Smooth muscle cell (in vitro differentiated cells): ENCODE measurements at regions not wholly inside any gene's neighbourhood (a gene's known extent, or its start where the extent isn't known, plus 50 kb on each side); places are given as distances from the start of the nearest gene placed in this dataset.

Experiments used
- DNase-seq: peaks from one replicate; lab custom pipeline; 2025; ENCODE audit not compliant: unreplicated experiment; lab: John Stamatoyannopoulos, UW
- H2AFZ ChIP-seq: fragments of 200-600 bp; sonication (generic); 2 replicates; pipeline ENCODE4 v1.6.0; 2016; ENCODE audit warnings: antibody characterized with exemption, low read depth, mild to moderate bottlenecking
- H3F3A ChIP-seq: fragments of 200-600 bp; sonication (generic); 2 replicates; pipeline ENCODE4 v1.6.0; 2017; ENCODE audit warnings: antibody characterized with exemption, low read depth
- H3K27ac ChIP-seq: fragments of 200-600 bp; sonication (generic); 2 replicates; pipeline ENCODE4 v1.5.1; 2016; ENCODE audit warnings: low read depth, mild to moderate bottlenecking
- H3K27me3 ChIP-seq: fragments of 200-600 bp; sonication (generic); 2 replicates; pipeline ENCODE4 v1.6.1; 2016; ENCODE audit warnings: low read depth, mild to moderate bottlenecking
- H3K36me3 ChIP-seq: fragments of 200-600 bp; sonication (generic); 2 replicates; pipeline ENCODE4 v1.5.1; 2016; ENCODE audit warnings: low read depth
- H3K4me1 ChIP-seq: fragments of 200-600 bp; sonication (generic); 2 replicates; pipeline ENCODE4 v1.5.1; 2016; ENCODE audit warnings: low read depth
- H3K4me2 ChIP-seq: fragments of 200-600 bp; sonication (generic); 2 replicates; pipeline ENCODE4 v1.6.0; 2016; ENCODE audit warnings: mild to moderate bottlenecking
- H3K4me3 ChIP-seq: fragments of 200-600 bp; sonication (generic); 2 replicates; pipeline ENCODE4 v1.5.1; 2016; ENCODE audit warnings: mild to moderate bottlenecking
- H3K79me2 ChIP-seq: fragments of 200-600 bp; sonication (generic); 2 replicates; pipeline ENCODE4 v1.6.0; 2016; ENCODE audit warnings: low read depth, mild to moderate bottlenecking
- H3K9ac ChIP-seq: fragments of 200-600 bp; sonication (generic); 2 replicates; pipeline ENCODE4 v1.6.0; 2016; ENCODE audit warnings: low read depth
- H3K9me3 ChIP-seq: fragments of 200-600 bp; sonication (generic); replicated peaks from 2 replicates; pipeline ENCODE4 v1.5.1; 2016; ENCODE audit warnings: low read depth
- H4K20me1 ChIP-seq: fragments of 200-600 bp; sonication (generic); 2 replicates; pipeline ENCODE4 v1.6.0; 2016; ENCODE audit warnings: low read depth
- WGBS: methylation state at CpG from one replicate; pipeline ENCODE4 v1.1.7; 2016; ENCODE audit warnings: low lambda C conversion rate; 5-methylcytosine and 5-hydroxymethylcytosine counted together
- TF ChIP-seq, protein P1 (sequence below): fragments of 200-600 bp; sonication (generic); IDR thresholded peaks from 2 replicates; pipeline ENCODE4 v1.5.1; 2017; ENCODE audit warnings: borderline replicate concordance, mild to moderate bottlenecking, antibody characterized with exemption; ENCODE audit not compliant: insufficient read depth, poor library complexity, severe bottlenecking

DNA sequence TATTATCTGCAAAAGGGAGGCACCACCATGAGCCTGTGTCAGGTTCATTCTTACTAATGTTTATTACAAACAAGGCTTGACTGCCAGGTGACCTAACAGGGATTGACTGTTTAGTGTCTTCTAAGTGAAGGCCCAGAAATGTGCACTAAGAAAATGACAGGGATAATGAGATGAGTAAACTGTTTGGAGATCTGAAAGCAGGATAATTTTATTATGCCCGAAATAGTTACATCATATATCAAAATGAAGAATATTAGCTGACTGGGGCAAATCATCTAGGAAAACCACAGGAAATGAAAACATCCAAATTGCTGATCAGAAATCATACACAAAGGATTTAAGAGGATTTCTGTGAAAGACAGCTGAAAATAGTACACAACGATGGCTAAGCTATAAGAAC is 516.7 kb downstream of the HDGFL1 start:
- Histone ChIP-seq H3K27me3 (no peaks in the 10 kb centered on the region), H4K20me1 (no peaks in the 10 kb centered on the region), H3K4me1 (no peaks in the 10 kb centered on the region), H3F3A (no peaks in the 10 kb centered on the region), H3K4me3 (no peak overlapping the region), H2AFZ (no peak overlapping the region), H3K79me2 (no peaks in the 10 kb centered on the region), H3K27ac (no peak overlapping the region), H3K4me2 (no peak overlapping the region), H3K36me3 (no peaks in the 10 kb centered on the region), H3K9me3 (no peaks in the 10 kb centered on the region), H3K9ac (no peak overlapping the region)
- TF ChIP-seq, protein P1, sequence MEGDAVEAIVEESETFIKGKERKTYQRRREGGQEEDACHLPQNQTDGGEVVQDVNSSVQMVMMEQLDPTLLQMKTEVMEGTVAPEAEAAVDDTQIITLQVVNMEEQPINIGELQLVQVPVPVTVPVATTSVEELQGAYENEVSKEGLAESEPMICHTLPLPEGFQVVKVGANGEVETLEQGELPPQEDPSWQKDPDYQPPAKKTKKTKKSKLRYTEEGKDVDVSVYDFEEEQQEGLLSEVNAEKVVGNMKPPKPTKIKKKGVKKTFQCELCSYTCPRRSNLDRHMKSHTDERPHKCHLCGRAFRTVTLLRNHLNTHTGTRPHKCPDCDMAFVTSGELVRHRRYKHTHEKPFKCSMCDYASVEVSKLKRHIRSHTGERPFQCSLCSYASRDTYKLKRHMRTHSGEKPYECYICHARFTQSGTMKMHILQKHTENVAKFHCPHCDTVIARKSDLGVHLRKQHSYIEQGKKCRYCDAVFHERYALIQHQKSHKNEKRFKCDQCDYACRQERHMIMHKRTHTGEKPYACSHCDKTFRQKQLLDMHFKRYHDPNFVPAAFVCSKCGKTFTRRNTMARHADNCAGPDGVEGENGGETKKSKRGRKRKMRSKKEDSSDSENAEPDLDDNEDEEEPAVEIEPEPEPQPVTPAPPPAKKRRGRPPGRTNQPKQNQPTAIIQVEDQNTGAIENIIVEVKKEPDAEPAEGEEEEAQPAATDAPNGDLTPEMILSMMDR: no peak
- 86% methylated on average over 2 of the region's 2 CpGs for WGBS
- no peak for DNase-seq

GRCh38 chr6:23087471-23087870 is 518.1 kb downstream of the HDGFL1 start:
- no peak for DNase-seq
- no peak overlapping the region for H3K27ac ChIP-seq
- TF ChIP-seq, protein P1: no peak
- H2AFZ ChIP-seq: no peak overlapping the region
- H3K4me3 ChIP-seq: no peak overlapping the region
- no peaks in the 10 kb centered on the region for H3K36me3 ChIP-seq
- H3F3A ChIP-seq: no peaks in the 10 kb centered on the region
- H3K79me2 ChIP-seq: no peaks in the 10 kb centered on the region
- no peak overlapping the region for H3K9ac ChIP-seq
- H3K4me1 ChIP-seq: no peaks in the 10 kb centered on the region
- H3K4me2 ChIP-seq: no peak overlapping the region
- H4K20me1 ChIP-seq: no peaks in the 10 kb centered on the region
- H3K9me3 ChIP-seq: no peaks in the 10 kb centered on the region
- H3K27me3 ChIP-seq: no peaks in the 10 kb centered on the region

DNA sequence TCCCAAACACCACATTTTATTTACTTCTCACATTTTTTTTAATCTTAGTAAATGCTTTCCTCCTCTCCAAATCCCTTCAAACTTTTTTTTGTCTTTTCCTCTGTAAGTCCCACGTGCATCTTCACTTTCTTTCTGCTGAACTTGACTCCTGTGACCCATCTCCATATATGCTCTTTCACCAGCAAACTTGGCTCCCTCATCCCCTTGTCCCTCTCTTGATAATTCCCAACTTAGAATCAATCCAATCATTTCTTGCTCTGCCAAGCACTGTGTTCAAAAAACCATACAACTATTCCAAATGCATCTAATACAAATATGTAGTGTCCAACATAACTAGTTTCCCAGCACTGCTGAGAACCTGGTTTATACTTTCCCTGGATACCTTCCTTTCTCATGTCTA is 519.4 kb downstream of the HDGFL1 start:
- Histone ChIP-seq H3K9me3 (no peaks in the 10 kb centered on the region), H3K79me2 (no peaks in the 10 kb centered on the region), H3K27ac (no peak overlapping the region), H3K9ac (no peak overlapping the region), H3K36me3 (no peaks in the 10 kb centered on the region), H3K4me1 (no peaks in the 10 kb centered on the region), H4K20me1 (no peaks in the 10 kb centered on the region), H3K27me3 (no peaks in the 10 kb centered on the region), H3K4me2 (no peak overlapping the region), H3K4me3 (no peak overlapping the region), H3F3A (no peaks in the 10 kb centered on the region), H2AFZ (no peak overlapping the region)
- WGBS: 68% methylated on average over 1 of the region's 1 CpG
- DNase-seq: no peak
- TF ChIP-seq, protein P1: no peak

GRCh38 chr6:23089981-23090380 is 520.6 kb downstream of the HDGFL1 start:
- DNase-seq: no peak
- Histone ChIP-seq H3K79me2 (no peaks in the 10 kb centered on the region), H3K9me3 (no peaks in the 10 kb centered on the region), H3K27me3 (no peaks in the 10 kb centered on the region), H3F3A (no peaks in the 10 kb centered on the region), H3K27ac (no peak overlapping the region), H3K9ac (no peak overlapping the region), H4K20me1 (no peaks in the 10 kb centered on the region), H3K36me3 (no peaks in the 10 kb centered on the region), H3K4me2 (no peak overlapping the region), H3K4me1 (no peaks in the 10 kb centered on the region), H2AFZ (no peak overlapping the region), H3K4me3 (no peak overlapping the region)
- TF ChIP-seq, protein P1: no peak
- whole genome bisulfite sequencing: 97% methylated on average over 5 of the region's 5 CpGs
